Ovary (tissue), 1 donor: ENCODE measurements at regions not wholly inside any gene's neighbourhood (a gene's known extent, or its start where the extent isn't known, plus 50 kb on each side); places are given as distances from the start of the nearest gene placed in this dataset.

Experiments used
- EP300 ChIP-seq: sonication (generic); formaldehyde crosslinking; IDR thresholded peaks from one replicate; pipeline ENCODE4 v1.6.1; 2017; ENCODE audit warnings: antibody characterized with exemption
- POLR2A ChIP-seq: fragments of 450-650 bp; IDR thresholded peaks from one replicate; pipeline ENCODE4 v1.6.1; 2017; ENCODE audit warnings: antibody characterized with exemption, mild to moderate bottlenecking, moderate library complexity

DNA sequence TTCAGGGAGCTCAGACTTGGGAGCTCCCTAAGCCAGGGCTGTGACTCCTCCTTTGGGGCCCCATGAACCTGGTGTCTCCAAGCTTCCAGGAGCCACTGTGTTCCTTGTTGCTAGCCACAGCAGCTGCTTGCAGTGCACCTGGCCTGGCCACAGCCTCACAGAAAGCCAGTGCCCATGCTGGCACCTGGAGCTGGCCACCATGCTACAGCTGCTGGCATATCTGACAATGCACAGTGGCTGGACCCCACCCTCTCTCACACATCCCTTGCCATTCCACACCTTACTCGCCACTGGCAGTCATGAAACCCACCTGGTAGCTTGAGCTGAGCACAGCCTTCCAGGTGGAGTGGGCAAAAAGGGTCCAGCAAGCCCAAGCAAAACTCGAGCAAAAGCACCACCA, 441.7 kb downstream of the ARAP2 start:
- no peak for TF ChIP-seq EP300
- TF ChIP-seq POLR2A: no peak
